ENCODE measurements at regions not wholly inside any gene's neighbourhood (a gene's known extent, or its start where the extent isn't known, plus 50 kb on each side); places are given as distances from the start of the nearest gene placed in this dataset.

DNA sequence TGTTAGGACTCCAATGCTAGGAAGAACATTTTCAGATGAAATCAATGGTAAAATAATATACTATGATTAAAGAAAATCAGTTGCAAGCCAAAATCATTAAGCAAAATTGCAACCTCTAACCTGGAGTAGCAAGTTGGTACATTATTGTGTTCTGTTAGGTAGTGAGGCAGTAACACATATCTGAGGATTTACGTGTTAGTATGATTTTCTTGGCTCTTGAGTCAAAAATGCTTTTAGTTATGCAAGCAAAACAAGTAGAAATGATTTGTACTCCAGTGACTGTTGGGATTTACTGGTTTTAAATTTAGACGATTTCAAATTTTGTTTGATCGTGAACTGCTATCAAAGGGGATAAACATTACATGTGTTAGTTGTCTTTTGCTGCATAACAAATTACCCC is 293.0 kb upstream of the BTBD3 start:
- CTCF ChIA-PET = no interaction called here
- Histone ChIP-seq H3K27ac (ENCODE audit: insufficient read depth, low read length) (no peak overlapping the region), H3K18ac (ENCODE audit: low read depth, low read length) (no peak overlapping the region), H2BK120ac (ENCODE audit: low read depth, low read length) (no peak overlapping the region), H3K36me3 (ENCODE audit: control insufficient read depth, insufficient read depth, low read length) (no peaks in the 10 kb centered on the region), H4K91ac (ENCODE audit: insufficient read depth, low read depth, low read length) (no peak overlapping the region), H2BK20ac (ENCODE audit: low read depth, low read length) (no peak overlapping the region), H3K4ac (ENCODE audit: low read depth, low read length) (no peak overlapping the region), H2AFZ (replicated peaks; ENCODE audit: low read length, poor library complexity) (no peak overlapping the region), H2AK5ac (ENCODE audit: low read depth, low read length) (no peak overlapping the region), H2BK15ac (ENCODE audit: low read depth, low read length) (no peak overlapping the region), H3K56ac (ENCODE audit: extremely low read depth, insufficient read depth, low read length) (no peak overlapping the region), H3K79me1 (ENCODE audit: low read depth in 1 of 2, low read length in 2 of 2) (no peaks in the 10 kb centered on the region), H3K9ac (ENCODE audit: low read depth, low read length) (no peak overlapping the region), H3K4me1 (ENCODE audit: control insufficient read depth, insufficient read depth, low read length) (no peaks in the 10 kb centered on the region), H4K5ac (ENCODE audit: low read depth, low read length) (no peak overlapping the region), H3K27me3 (ENCODE audit: control insufficient read depth, insufficient read depth, low read length) (no peaks in the 10 kb centered on the region), H4K20me1 (ENCODE audit: insufficient read depth, low read length) (no peaks in the 10 kb centered on the region), H3K9me1 (ENCODE audit: insufficient read depth, low read length) (no peaks in the 10 kb centered on the region), H3K9me3 (ENCODE audit: control insufficient read depth, insufficient read depth, low read length) (no peaks in the 10 kb centered on the region), H2AK9ac (replicated peaks; ENCODE audit: low read depth, low read length, poor library complexity) (no peak overlapping the region), H3K14ac (replicated peaks; ENCODE audit: low read depth, low read length) (no peak overlapping the region), H4K8ac (ENCODE audit: low read depth in 2 of 2, low read length in 2 of 2) (no peak overlapping the region), H3K4me3 (ENCODE audit: insufficient read depth, low read depth, low read length) (no peak overlapping the region), H3K4me2 (ENCODE audit: low read depth, low read length) (no peak overlapping the region), H2BK5ac (ENCODE audit: low read depth, low read length, poor library complexity, severe bottlenecking) (no peak overlapping the region), H3K23ac (ENCODE audit: low read depth, low read length) (no peak overlapping the region)
- no CpG with 5 or more reads among the region's 3 CpGs for WGBS, 2 experiments (ENCODE audit: extremely low coverage in 2 of 2, insufficient read length in 1 of 2)
- POLR2A ChIA-PET (ENCODE audit: unreplicated experiment) = no interaction called here
- intact Hi-C loops (cut with micrococcal nuclease) (no loop called here), in situ Hi-C loops (cut with MboI; ENCODE audit: low sequenced_read_pairs) (no loop called here), dilution Hi-C loops (cut with HindIII; ENCODE audit: low sequenced_read_pairs, unreplicated experiment) (no loop called here)
- TF ChIP-seq, protein P1, sequence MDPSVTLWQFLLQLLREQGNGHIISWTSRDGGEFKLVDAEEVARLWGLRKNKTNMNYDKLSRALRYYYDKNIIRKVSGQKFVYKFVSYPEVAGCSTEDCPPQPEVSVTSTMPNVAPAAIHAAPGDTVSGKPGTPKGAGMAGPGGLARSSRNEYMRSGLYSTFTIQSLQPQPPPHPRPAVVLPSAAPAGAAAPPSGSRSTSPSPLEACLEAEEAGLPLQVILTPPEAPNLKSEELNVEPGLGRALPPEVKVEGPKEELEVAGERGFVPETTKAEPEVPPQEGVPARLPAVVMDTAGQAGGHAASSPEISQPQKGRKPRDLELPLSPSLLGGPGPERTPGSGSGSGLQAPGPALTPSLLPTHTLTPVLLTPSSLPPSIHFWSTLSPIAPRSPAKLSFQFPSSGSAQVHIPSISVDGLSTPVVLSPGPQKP (IDR thresholded peaks at IDR 0.05; ENCODE audit: borderline replicate concordance, low read depth, low read length) = no peak
- TF ChIP-seq, protein P2, sequence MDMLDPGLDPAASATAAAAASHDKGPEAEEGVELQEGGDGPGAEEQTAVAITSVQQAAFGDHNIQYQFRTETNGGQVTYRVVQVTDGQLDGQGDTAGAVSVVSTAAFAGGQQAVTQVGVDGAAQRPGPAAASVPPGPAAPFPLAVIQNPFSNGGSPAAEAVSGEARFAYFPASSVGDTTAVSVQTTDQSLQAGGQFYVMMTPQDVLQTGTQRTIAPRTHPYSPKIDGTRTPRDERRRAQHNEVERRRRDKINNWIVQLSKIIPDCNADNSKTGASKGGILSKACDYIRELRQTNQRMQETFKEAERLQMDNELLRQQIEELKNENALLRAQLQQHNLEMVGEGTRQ (IDR thresholded peaks at IDR 0.05; ENCODE audit: low read depth, low read length) = no peak
- TF ChIP-seq RFX5 (IDR thresholded peaks at IDR 0.05; ENCODE audit: low read depth, low read length) (no peak), FOS (IDR thresholded peaks at IDR 0.05; ENCODE audit: low read depth, low read length) (no peak), SMC3 (IDR thresholded peaks at IDR 0.05; ENCODE audit: low read depth, low read length) (no peak), MAFK (IDR thresholded peaks at IDR 0.05; ENCODE audit: low read depth, low read length) (no peak), POLR2A (IDR thresholded peaks at IDR 0.05; ENCODE audit: low read depth, low read length) (no peak), MAZ (IDR thresholded peaks at IDR 0.05; ENCODE audit: borderline replicate concordance, low read depth, low read length) (no peak), BHLHE40 (IDR thresholded peaks at IDR 0.05; ENCODE audit: low read depth, low read length) (no peak), RCOR1 (IDR thresholded peaks at IDR 0.05; ENCODE audit: insufficient replicate concordance, low read length) (no peak)
- TF ChIP-seq, protein P3, sequence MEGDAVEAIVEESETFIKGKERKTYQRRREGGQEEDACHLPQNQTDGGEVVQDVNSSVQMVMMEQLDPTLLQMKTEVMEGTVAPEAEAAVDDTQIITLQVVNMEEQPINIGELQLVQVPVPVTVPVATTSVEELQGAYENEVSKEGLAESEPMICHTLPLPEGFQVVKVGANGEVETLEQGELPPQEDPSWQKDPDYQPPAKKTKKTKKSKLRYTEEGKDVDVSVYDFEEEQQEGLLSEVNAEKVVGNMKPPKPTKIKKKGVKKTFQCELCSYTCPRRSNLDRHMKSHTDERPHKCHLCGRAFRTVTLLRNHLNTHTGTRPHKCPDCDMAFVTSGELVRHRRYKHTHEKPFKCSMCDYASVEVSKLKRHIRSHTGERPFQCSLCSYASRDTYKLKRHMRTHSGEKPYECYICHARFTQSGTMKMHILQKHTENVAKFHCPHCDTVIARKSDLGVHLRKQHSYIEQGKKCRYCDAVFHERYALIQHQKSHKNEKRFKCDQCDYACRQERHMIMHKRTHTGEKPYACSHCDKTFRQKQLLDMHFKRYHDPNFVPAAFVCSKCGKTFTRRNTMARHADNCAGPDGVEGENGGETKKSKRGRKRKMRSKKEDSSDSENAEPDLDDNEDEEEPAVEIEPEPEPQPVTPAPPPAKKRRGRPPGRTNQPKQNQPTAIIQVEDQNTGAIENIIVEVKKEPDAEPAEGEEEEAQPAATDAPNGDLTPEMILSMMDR (conservative IDR thresholded peaks at IDR 0.05; ENCODE audit: low read depth, low read length) = no peak
- no peak for DNase-seq
- ATAC-seq (ENCODE audit: low read depth) = no peak
- no TSS peak for BruUV-seq (replicated peaks)
